Esophagus muscularis mucosa (tissue), 3 donors: ENCODE measurements at regions not wholly inside any gene's neighbourhood (a gene's known extent, or its start where the extent isn't known, plus 50 kb on each side); places are given as distances from the start of the nearest gene placed in this dataset.
"Not testable (repeated sequence)": the region's sequence is repeated elsewhere in the genome, so short reads cannot be mapped to it uniquely, and the experiment has no call there.

Experiments
- CTCF ChIP-seq, 3 experiments: fragments of 200-600 bp in 2 of 3; fragments of 450-650 bp in 1 of 3; sonication (generic) in 2 of 3; IDR thresholded peaks; one replicate each; pipeline ENCODE4 v1.5.1; 2017 to 2019; ENCODE audit warnings: antibody characterized with exemption in 3 of 3, mild to moderate bottlenecking in 2 of 3, moderate library complexity in 1 of 3
- POLR2A ChIP-seq: fragments of 450-650 bp; IDR thresholded peaks from one replicate; pipeline ENCODE4 v1.6.1; 2017; ENCODE audit warnings: antibody characterized with exemption, moderate library complexity, mild to moderate bottlenecking, low read depth
- POLR2AphosphoS5 ChIP-seq, 2 donors: sonication (generic); formaldehyde crosslinking; IDR thresholded peaks; one replicate each; pipeline ENCODE4 v1.6.1; 2017; ENCODE audit warnings: antibody characterized with exemption in 2 of 2

GRCh38 chr10:78444741-78445140 is 411.1 kb downstream of the RPS24 start:
- not testable (repeated sequence) for TF ChIP-seq POLR2AphosphoS5 (IDR thresholded peaks at IDR 0.05); CTCF (IDR thresholded peaks at IDR 0.05); POLR2A
